Activated CD8-positive, alpha-beta memory T cell treated with anti-CD3 and anti-CD28 coated beads, Interleukin-2, amount 50 U/mL, for 48 hours (primary cell): ENCODE measurements at regions not wholly inside any gene's neighbourhood (a gene's known extent, or its start where the extent isn't known, plus 50 kb on each side); places are given as distances from the start of the nearest gene placed in this dataset.

Source experiments
- DNase-seq: peaks from one replicate; pipeline ENCODE4 v3.0.0-alpha.2; 2020

DNA sequence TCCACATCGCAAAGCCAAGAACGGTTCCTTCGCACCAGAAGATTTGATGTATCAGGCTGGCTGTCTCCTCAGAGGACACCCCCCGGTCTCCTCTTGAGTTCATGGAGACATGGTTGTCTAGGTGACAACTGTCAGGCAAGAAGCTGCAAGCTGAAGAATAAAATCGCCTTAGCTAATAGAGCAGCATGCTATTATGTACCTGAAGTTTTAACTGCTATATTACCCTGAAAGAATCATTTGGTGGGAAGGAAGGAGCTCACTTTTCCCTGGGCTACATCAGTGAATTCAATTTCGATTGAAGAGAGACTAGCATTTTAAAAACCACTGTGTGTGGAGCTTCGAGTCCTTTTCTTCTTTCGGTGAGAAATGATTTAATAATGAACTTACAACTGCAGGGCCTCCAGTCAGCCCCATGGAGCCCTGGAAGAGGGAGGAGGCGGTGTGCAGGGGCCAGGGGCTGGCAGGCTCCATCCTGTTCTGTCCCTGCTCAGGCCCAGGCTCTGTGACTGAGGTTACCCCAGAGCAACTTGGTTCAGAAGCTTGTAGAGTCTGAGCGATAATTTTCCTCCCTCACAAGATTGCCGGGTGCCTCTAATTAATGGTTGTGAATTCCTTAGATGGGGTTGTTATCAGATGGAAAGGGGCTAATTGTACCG, 191.3 kb downstream of the MID1IP1 start:
- no peak for DNase-seq

GRCh38 chrX:38993500-38993899, 192.2 kb downstream of the MID1IP1 start:
- DNase-seq, result no peak

DNA sequence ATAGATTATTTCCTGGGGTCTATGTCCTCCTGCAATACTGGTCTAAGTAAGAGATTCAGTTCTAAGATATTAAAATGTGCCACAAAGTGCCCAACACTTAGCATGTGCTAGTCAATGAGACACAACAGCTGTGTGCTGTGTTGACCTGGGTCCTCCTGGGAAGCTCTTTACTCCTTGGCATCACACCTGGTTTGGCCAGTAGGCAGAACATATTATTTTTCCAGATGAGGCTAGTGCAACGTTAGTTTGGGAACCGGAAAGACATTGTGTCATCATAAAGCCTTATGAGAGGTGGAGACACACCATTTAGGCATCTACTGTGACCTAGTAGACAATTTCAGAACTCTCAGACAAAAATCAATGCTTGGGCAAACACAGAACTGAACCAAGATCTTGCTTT, 197.8 kb downstream of the MID1IP1 start:
- DNase-seq, result no peak

GRCh38 chrX:38999967-39000745, 198.9 kb downstream of the MID1IP1 start:
- DNase-seq, result no peak

GRCh38 chrX:39000802-39001201, 199.5 kb downstream of the MID1IP1 start:
- DNase-seq, result no peak

GRCh38 chrX:39002466-39002865, 201.2 kb downstream of the MID1IP1 start:
- no peak for DNase-seq

DNA sequence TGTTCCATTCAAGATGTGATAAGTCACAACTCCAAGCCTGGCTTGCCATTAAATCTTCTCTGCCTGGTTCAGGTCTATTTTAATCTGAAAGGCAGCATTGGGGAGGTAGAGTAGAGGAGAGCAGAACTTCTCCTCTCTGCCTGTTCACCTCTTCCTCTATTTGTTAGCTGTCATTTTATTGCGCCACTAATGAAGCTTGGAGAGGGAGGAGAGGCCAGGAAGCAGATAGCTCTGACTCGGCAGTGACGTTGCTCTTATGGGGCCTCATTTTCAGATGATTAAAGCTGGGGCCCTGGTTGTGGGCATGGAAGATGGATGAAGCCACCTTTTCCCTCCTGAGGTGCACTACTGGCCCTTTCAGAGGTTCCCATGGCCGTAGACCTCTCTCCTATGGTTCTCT, 207.3 kb downstream of the MID1IP1 start:
- no peak for DNase-seq

DNA sequence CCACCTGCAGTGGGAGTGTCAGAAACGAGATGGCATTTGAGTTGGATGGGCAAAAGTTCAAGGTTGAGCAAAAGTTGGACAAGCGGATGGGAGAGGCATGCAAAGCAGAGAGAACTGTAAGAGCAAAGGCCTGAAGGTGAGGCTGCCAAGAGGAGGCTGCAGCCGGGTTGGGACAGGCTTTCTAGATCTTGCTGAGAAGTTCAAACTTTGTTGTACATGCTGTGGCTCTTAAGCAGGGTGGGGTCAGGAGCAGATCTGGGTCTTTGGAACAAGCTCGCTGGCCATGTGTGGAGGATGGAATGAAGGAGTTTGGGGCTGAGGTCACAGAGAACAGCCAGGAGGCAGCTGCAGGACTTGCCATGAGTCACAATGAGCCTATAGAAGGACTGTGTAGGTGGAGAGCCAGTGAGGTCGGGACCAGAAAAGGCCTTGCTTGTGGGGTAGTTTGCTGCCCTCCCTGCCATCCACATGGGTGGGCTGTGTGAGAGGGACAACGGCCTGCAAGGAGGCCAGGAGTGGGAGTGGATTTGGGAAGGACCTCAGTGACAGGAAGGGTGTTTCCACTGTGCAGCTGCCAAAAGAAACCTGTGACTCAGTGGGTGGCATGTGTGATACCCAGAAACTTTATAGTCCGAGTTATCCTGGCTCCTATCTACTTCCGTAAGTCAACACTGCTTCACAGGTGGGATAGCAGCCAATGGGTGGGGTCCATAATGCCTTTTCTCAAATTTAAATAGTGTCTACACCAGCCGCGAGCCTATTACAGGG, 210.4 kb downstream of the MID1IP1 start:
- no peak for DNase-seq

DNA sequence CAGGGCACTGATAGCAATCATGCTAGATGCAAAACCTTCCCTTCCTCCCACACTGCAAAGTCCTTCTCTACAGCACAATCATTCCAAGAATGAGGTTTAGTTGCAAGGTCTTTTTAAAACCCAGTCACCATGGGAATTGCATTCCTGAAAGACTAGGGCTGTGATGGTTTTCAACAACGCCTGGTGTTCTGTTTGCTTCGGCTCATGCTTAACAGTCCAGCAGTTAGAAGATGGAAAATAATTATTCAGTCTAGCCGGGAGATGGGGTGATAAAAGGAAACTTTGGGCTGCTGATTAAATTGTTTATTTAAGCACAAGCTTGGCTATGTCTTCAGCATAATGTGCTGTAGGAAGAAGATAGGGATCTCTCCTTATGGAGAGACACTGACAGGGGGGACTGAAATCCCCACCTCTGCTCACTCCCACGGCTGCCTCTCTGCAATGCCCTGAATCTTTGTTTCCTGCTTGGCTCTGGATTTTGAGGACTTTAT, 211.4 kb downstream of the MID1IP1 start:
- no peak for DNase-seq

GRCh38 chrX:39016556-39016955, 215.3 kb downstream of the MID1IP1 start:
- no peak for DNase-seq

- DNase-seq, result no peak
Observed at GRCh38 chrX:39017077-39017476, 215.8 kb downstream of the MID1IP1 start.

DNA sequence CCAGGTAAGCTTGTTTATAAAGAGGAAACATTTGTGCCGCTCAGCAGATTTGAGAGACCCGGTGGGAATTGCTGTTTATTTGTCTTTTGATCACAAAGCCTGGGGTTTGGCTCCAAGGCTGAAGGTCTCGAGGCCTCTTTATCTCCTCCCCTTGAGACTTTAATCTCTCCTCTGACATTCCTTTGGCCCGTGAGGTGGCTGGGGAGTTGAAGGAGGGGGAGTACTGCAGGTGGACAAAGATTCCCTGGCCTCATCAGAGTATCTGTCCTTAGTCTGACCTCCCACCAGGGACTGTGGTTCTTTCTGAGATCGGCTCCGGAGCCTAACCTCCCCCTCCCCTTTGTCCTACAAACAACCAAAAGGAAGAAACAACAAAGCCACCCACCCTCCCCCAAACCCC, 216.5 kb downstream of the MID1IP1 start:
- DNase-seq, result no peak

DNA sequence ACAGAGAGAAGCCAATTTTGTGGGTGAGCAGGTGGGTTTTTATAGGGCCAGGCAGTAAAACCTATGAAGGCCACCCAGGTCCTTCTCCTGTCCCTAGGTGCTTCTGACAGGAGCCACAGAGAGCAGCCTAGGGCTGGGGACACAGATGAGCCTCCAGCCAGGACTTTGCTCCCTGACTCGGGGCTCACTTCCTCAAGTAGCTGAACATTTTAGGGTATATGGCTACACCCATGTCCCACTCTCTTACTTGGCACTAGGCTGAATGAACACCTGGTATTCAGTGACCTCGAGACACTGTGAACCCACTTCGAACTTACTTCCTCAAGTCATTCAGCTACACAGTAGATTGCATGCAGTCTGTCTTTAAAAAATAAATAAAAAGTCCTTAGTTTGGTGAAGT, 217.3 kb downstream of the MID1IP1 start:
- DNase-seq, result no peak

DNA sequence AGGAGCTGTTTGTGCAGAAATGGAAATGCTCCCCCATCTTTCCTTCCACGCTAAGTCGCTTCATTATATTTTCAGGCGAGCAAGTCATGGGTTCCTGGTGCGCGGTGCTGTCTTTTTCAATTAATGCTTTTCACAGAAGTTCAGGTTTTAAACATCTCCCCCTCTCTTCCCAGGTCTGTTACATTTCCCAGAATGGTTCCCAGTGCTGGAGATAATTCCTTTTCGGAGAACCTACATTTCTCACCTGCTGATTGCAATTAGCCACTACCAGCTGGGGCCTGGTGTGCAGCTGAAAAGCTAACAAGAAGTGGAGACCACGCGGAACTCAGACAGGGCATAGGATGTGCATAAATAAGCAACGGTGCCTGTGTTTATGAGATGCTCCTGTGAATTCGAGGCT, 217.8 kb downstream of the MID1IP1 start:
- DNase-seq, result no peak

- no peak for DNase-seq
Observed at GRCh38 chrX:39020051-39020669, 218.9 kb downstream of the MID1IP1 start.

DNA sequence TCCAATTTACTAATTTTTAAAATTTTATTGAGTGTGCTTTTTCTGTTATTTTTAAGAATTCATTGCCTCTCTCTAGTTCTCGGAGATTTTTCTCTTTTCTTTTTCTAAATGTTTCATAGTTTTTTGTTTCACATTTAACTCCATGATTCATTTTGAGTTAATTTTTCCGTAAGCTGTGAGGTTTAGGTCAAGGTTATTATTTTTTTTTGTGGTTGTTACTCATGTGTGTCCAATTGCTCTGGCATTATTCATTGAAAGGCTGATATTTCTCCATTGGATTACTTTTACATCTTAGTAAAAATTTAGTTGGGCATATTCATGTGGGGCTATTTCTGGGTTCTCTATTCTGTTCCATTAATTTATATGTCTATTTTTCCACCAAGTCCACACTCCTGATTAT, 220.8 kb downstream of the MID1IP1 start:
- no peak for DNase-seq

- no peak for DNase-seq
Observed at GRCh38 chrX:39029221-39029620, 228.0 kb downstream of the MID1IP1 start.

GRCh38 chrX:39030636-39031035, 229.4 kb downstream of the MID1IP1 start:
- DNase-seq, result no peak

DNA sequence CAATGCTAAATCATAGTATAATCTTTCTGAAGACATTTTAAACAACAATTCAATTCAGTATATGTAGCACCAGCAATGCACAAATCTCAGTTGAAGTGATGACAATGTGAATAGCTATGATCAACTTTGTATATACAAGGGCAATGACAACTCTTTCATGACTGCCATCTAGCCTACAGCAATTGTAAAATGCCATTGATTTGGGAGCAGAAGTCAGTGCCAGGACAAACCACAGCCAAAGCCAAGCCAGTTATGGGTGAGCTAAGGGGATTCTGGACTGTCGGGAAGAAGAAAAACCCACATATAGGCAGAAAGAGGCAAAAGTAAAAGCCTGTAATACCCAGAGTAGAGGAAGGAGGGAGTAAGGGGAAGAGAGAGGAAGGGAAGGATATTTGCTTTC, 238.6 kb downstream of the MID1IP1 start:
- no peak for DNase-seq

DNA sequence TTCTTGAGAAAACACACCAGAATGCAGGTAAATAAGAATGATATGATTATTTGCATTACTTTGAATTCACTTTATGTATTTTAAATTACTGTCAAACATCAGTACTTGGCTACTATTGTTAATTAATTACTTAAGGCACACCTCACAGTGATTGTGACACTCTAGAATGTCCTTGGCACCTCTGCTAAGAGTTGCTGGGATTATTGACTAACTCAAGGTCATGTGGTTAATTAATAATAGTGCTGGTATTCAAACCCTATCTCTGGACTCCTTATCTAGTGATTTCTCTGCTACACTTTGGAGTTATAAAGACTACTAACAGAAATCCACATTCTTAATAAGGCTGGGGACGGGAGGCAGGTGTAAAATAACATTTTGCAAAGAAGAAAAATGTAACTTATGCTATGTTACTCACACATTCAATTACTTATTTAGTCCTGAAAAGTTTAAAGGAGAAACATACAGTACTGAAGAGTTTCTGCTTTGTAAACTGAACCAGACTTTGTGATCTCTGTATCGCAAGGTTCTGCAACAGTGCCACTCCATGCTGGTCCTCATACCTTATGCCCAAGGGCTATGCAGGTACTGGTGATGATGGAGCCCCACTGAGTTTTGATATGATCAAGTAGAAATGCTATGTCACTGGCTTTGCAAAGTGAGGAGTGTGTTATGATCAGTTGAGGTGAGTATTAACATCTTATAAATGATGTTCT, 242.7 kb downstream of the MID1IP1 start:
- no peak for DNase-seq

- no peak for DNase-seq
Observed at GRCh38 chrX:39047174-39047573, 245.9 kb downstream of the MID1IP1 start.

- DNase-seq, result no peak
Observed at GRCh38 chrX:39049975-39050374, 248.7 kb downstream of the MID1IP1 start.

GRCh38 chrX:39050427-39050826, 249.2 kb downstream of the MID1IP1 start:
- DNase-seq, result no peak
